ENCODE measurements at regions not wholly inside any gene's neighbourhood (a gene's known extent, or its start where the extent isn't known, plus 50 kb on each side); places are given as distances from the start of the nearest gene placed in this dataset.
"Not testable (repeated sequence)": the region's sequence is repeated elsewhere in the genome, so short reads cannot be mapped to it uniquely, and the experiment has no call there.

GRCh38 chr1:117314951-117315350, 52.3 kb upstream of the MAN1A2 start:
- DNase-seq, result not testable (repeated sequence)

GRCh38 chr1:117313555-117313954, 53.7 kb upstream of the MAN1A2 start:
- no peak for DNase-seq

- no peak for DNase-seq
Observed at GRCh38 chr1:117312453-117313138, 54.7 kb upstream of the MAN1A2 start.

- no peak for DNase-seq
Observed at GRCh38 chr1:117308311-117308916, 58.8 kb upstream of the MAN1A2 start.

- no peak for DNase-seq
Observed at GRCh38 chr1:117301901-117302300, 65.3 kb upstream of the MAN1A2 start.

GRCh38 chr1:117300183-117300582, 67.1 kb upstream of the MAN1A2 start:
- not testable (repeated sequence) for DNase-seq

GRCh38 chr1:117295001-117295400, 72.2 kb upstream of the MAN1A2 start:
- DNase-seq, result no peak

GRCh38 chr1:117290890-117291289, 76.4 kb upstream of the MAN1A2 start:
- no peak for DNase-seq

- no peak for DNase-seq
Observed at GRCh38 chr1:117289316-117289870, 77.9 kb upstream of the MAN1A2 start.

GRCh38 chr1:117286562-117286961, 75.8 kb upstream of the VTCN1 start:
- no peak for DNase-seq

GRCh38 chr1:117286145-117286544, 75.4 kb upstream of the VTCN1 start:
- no peak for DNase-seq

- DNase-seq, result peak; percentile 71
Observed at GRCh38 chr1:117284399-117285215, 73.9 kb upstream of the VTCN1 start.

- DNase-seq, result no peak
Observed at GRCh38 chr1:117278531-117278930, 67.8 kb upstream of the VTCN1 start.

GRCh38 chr1:117275055-117275454, 64.3 kb upstream of the VTCN1 start:
- no peak for DNase-seq

GRCh38 chr1:117271959-117272358, 61.2 kb upstream of the VTCN1 start:
- no peak for DNase-seq

- no peak for DNase-seq
Observed at GRCh38 chr1:117271129-117271528, 60.4 kb upstream of the VTCN1 start.

- no peak for DNase-seq
Observed at GRCh38 chr1:117270679-117271078, 60.0 kb upstream of the VTCN1 start.

- DNase-seq, result no peak
Observed at GRCh38 chr1:117268535-117269455, 58.1 kb upstream of the VTCN1 start.

- DNase-seq, result no peak
Observed at GRCh38 chr1:117267232-117267774, 56.6 kb upstream of the VTCN1 start.

- no peak for DNase-seq
Observed at GRCh38 chr1:117262976-117263375, 52.2 kb upstream of the VTCN1 start.

GRCh38 chr1:117261424-117261785, 50.7 kb upstream of the VTCN1 start:
- no peak for DNase-seq

- no peak for DNase-seq
Observed at GRCh38 chr1:117260761-117261423, 50.2 kb upstream of the VTCN1 start.
